ENCODE measurements at regions not wholly inside any gene's neighbourhood (a gene's known extent, or its start where the extent isn't known, plus 50 kb on each side); places are given as distances from the start of the nearest gene placed in this dataset.

DNA sequence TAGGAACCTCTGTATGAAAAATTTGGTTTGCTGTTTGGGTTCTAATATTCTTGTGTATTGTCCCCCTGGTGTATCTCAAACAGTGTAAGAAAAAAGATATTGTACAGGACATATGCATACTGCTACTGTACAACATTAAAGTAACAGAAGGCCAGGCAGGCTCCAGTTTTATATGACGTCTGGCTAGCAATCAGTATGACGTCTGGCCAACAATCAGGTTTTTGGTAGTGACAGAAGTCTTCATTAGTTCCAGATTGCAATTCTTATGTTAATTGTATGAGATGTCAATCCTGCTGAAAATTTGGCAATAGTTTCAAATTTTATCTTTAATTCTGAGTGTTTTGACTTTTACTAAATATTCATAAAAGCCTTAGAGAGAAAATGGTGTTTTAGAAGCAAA lies 67.9 kb upstream of the KCND2 start:
- Histone ChIP-seq H3K36me3 (ENCODE audit: low read depth) (no peaks in the 10 kb centered on the region), H3K79me2 (ENCODE audit: low read depth) (no peaks in the 10 kb centered on the region), H3F3A (ENCODE audit: insufficient read depth, low read depth) (no peaks in the 10 kb centered on the region), H3K27ac (no peak overlapping the region), H3K27me3 (ENCODE audit: insufficient read depth, low read depth) (no peaks in the 10 kb centered on the region), H3K9me3 (ENCODE audit: insufficient read depth, low read depth) (no peaks in the 10 kb centered on the region), H3K4me3 (no peak overlapping the region), H3K4me1 (replicated peaks; ENCODE audit: insufficient read depth) (no peaks in the 10 kb centered on the region), H2AFZ (no peak overlapping the region), H3K9me2 (ENCODE audit: insufficient read depth) (no peaks in the 10 kb centered on the region), H4K20me1 (ENCODE audit: insufficient read depth) (no peaks in the 10 kb centered on the region), H3K4me2 (no peak overlapping the region)
- no TSS peak for BruUV-seq (replicated peaks)
- TF ChIP-seq, protein P1, sequence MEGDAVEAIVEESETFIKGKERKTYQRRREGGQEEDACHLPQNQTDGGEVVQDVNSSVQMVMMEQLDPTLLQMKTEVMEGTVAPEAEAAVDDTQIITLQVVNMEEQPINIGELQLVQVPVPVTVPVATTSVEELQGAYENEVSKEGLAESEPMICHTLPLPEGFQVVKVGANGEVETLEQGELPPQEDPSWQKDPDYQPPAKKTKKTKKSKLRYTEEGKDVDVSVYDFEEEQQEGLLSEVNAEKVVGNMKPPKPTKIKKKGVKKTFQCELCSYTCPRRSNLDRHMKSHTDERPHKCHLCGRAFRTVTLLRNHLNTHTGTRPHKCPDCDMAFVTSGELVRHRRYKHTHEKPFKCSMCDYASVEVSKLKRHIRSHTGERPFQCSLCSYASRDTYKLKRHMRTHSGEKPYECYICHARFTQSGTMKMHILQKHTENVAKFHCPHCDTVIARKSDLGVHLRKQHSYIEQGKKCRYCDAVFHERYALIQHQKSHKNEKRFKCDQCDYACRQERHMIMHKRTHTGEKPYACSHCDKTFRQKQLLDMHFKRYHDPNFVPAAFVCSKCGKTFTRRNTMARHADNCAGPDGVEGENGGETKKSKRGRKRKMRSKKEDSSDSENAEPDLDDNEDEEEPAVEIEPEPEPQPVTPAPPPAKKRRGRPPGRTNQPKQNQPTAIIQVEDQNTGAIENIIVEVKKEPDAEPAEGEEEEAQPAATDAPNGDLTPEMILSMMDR (conservative IDR thresholded peaks at IDR 0.05): no peak
- no peak for TF ChIP-seq EZH2 (IDR thresholded peaks at IDR 0.05; ENCODE audit: low read depth)
- ChIA-PET CTCF (no interaction called here), POLR2A (ENCODE audit: unreplicated experiment) (no interaction called here)
- intact Hi-C loops (cut with micrococcal nuclease; ENCODE audit: unreplicated experiment): no loop called here
- DNase-seq: no peak

DNA sequence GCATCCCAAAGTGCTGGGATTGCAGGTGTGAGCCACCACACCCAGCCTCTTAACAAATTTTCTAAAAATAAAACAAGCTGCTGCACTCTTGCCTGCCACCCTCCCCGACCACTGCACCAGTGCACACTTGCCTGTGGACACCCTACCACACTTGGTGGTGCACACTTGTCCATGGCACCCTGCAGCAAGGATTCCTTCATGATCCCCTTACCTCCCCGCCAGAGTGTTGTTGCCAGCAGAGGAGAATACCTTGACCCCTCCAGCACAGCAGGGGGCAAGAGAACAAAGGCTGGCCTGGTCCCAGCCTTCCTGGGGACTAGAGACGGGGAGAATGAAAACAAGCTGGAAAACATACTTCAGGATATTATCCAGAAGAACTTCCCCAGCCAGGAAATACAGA lies 65.9 kb upstream of the KCND2 start:
- intact Hi-C loops (cut with micrococcal nuclease; ENCODE audit: unreplicated experiment): no loop called here
- H3K4me3 ChIP-seq: no peak overlapping the region
- H3K9me3 ChIP-seq (ENCODE audit: insufficient read depth, low read depth): no peaks in the 10 kb centered on the region
- ChIA-PET POLR2A (ENCODE audit: unreplicated experiment) (no interaction called here), CTCF (no interaction called here)
- no peak overlapping the region for H3K4me2 ChIP-seq
- H3K36me3 ChIP-seq (ENCODE audit: low read depth): no peaks in the 10 kb centered on the region
- H3K9me2 ChIP-seq (ENCODE audit: insufficient read depth): no peaks in the 10 kb centered on the region
- H3K27me3 ChIP-seq (ENCODE audit: insufficient read depth, low read depth): no peaks in the 10 kb centered on the region
- H3K79me2 ChIP-seq (ENCODE audit: low read depth): no peaks in the 10 kb centered on the region
- no peak overlapping the region for H2AFZ ChIP-seq
- H4K20me1 ChIP-seq (ENCODE audit: insufficient read depth): no peaks in the 10 kb centered on the region
- H3F3A ChIP-seq (ENCODE audit: insufficient read depth, low read depth): no peaks in the 10 kb centered on the region
- no peak overlapping the region for H3K27ac ChIP-seq
- TF ChIP-seq EZH2 (IDR thresholded peaks at IDR 0.05; ENCODE audit: low read depth): no peak
- DNase-seq: no peak
- BruUV-seq (replicated peaks): no TSS peak
- H3K4me1 ChIP-seq (replicated peaks; ENCODE audit: insufficient read depth): no peaks in the 10 kb centered on the region

DNA sequence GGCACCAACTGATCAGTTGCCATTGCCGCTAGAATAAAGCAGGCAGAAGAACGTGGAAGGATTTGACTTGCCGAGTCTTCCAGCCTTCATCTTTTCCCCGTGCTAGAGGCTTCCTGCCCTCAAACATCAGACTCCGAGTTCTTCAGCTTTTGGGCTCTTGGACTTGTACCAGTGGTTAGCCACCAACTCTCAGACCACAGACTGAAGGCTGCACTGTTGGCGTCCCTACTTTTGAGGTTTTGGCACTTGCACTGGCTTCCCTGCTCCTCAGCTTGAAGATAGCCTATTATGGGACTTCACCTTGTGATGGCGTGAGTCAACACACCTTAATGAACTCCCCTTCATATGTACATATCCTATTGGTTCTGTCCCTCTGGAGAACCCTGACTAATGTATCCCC lies 57.3 kb upstream of the KCND2 start:
- CTCF ChIA-PET: no interaction called here
- H3K4me1 ChIP-seq (replicated peaks; ENCODE audit: insufficient read depth): no peaks in the 10 kb centered on the region
- no peaks in the 10 kb centered on the region for H3K79me2 ChIP-seq (ENCODE audit: low read depth)
- TF ChIP-seq, protein P1 (conservative IDR thresholded peaks at IDR 0.05): no peak
- no peak for TF ChIP-seq EZH2 (IDR thresholded peaks at IDR 0.05; ENCODE audit: low read depth)
- H4K20me1 ChIP-seq (ENCODE audit: insufficient read depth): no peaks in the 10 kb centered on the region
- intact Hi-C loops (cut with micrococcal nuclease; ENCODE audit: unreplicated experiment): no loop called here
- H3K4me2 ChIP-seq: no peak overlapping the region
- no peak overlapping the region for H3K4me3 ChIP-seq
- no peak for DNase-seq
- H3K36me3 ChIP-seq (ENCODE audit: low read depth): no peaks in the 10 kb centered on the region
- H3K27me3 ChIP-seq (ENCODE audit: insufficient read depth, low read depth): no peaks in the 10 kb centered on the region
- H3K9me2 ChIP-seq (ENCODE audit: insufficient read depth): no peaks in the 10 kb centered on the region
- H3K27ac ChIP-seq: no peak overlapping the region
- no peak overlapping the region for H2AFZ ChIP-seq
- no peaks in the 10 kb centered on the region for H3K9me3 ChIP-seq (ENCODE audit: insufficient read depth, low read depth)
- no peaks in the 10 kb centered on the region for H3F3A ChIP-seq (ENCODE audit: insufficient read depth, low read depth)
- BruUV-seq (replicated peaks): no TSS peak
- POLR2A ChIA-PET (ENCODE audit: unreplicated experiment): no interaction called here

DNA sequence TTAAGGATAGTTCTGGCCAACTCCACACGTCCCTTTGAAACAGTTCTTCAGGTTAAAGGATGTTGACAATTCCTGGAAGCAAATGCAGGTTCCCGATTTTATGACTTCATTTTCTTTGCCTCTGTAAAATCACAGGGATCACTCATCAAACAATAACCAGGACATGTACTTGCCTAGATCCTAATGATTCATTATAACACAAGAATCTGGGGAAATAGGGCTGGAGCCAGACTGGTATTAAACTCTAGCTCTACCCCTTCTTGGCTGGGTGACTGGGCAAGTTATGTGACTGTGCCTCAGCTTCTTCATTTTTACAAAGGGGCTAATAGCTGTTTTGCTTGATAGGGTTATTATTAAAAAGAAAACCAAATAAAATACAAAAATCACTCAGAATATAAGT lies 56.0 kb upstream of the KCND2 start:
- TF ChIP-seq EZH2 (IDR thresholded peaks at IDR 0.05; ENCODE audit: low read depth): no peak
- TF ChIP-seq, protein P1 (conservative IDR thresholded peaks at IDR 0.05): no peak
- no peak overlapping the region for H3K4me3 ChIP-seq
- no TSS peak for BruUV-seq (replicated peaks)
- H3K4me2 ChIP-seq: no peak overlapping the region
- no peak overlapping the region for H2AFZ ChIP-seq
- H3K27ac ChIP-seq: no peak overlapping the region
- no peaks in the 10 kb centered on the region for H3F3A ChIP-seq (ENCODE audit: insufficient read depth, low read depth)
- H3K79me2 ChIP-seq (ENCODE audit: low read depth): no peaks in the 10 kb centered on the region
- DNase-seq: no peak
- CTCF ChIA-PET: interaction anchor here (0.6 kb wide), 1 partner anchor 68 kb away, joined by 3 read pairs; no protein-coding TSS in a partner anchor
- no peaks in the 10 kb centered on the region for H4K20me1 ChIP-seq (ENCODE audit: insufficient read depth)
- no peaks in the 10 kb centered on the region for H3K27me3 ChIP-seq (ENCODE audit: insufficient read depth, low read depth)
- POLR2A ChIA-PET (ENCODE audit: unreplicated experiment): no interaction called here
- H3K9me3 ChIP-seq (ENCODE audit: insufficient read depth, low read depth): no peaks in the 10 kb centered on the region
- H3K36me3 ChIP-seq (ENCODE audit: low read depth): no peaks in the 10 kb centered on the region
- no peaks in the 10 kb centered on the region for H3K9me2 ChIP-seq (ENCODE audit: insufficient read depth)
- intact Hi-C loops (cut with micrococcal nuclease; ENCODE audit: unreplicated experiment): no loop called here
- no peaks in the 10 kb centered on the region for H3K4me1 ChIP-seq (replicated peaks; ENCODE audit: insufficient read depth)
